NCI-H1048 (cell line): ENCODE measurements at regions not wholly inside any gene's neighbourhood (a gene's known extent, or its start where the extent isn't known, plus 50 kb on each side); places are given as distances from the start of the nearest gene placed in this dataset.
"Not testable (repeated sequence)": the region's sequence is repeated elsewhere in the genome, so short reads cannot be mapped to it uniquely, and the experiment has no call there.

Experiments used
- DNase-seq: peaks from one replicate; lab custom pipeline; 2025; lab: John Stamatoyannopoulos, UW

DNA sequence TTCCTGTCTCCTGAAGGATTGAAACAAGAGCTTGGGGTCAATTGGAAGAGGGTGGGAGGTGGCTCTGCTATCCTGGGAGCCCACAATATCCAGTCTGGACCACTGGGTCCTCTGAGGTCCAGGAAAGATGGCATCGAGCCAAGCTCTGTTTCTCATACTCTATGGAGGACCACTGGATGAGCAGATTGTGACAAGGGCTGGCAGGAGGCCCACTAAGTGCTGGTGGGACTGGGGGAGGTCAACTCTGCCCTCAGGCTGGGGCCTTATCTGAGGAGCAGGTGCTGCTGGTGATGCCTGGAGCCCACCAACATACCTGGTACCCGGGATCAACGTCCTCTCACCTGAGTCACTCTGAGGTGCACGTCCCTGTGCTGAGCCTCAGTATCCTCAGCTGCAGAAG lies 142.4 kb downstream of the NDUFA10 start:
- DNase-seq, result no peak

DNA sequence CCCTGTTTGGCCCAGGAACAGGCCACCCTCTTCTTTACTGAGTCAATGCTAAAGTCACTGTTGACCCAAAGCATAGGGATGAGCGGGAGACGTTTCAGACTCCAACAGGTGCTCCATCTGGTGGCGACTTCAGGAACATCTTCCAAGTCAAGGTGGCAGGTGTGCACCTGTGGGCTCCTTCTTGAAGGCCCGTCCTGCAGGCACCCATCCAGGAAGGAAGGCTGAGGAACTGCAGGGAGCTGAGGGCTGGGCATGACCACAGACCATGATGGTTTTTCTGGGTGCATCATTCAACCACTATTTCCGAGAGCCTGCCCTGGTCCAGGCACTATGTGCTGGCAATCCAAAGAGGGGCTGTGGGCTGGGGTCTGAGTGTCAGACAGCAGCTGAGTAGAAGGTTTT lies 142.8 kb downstream of the NDUFA10 start:
- peak; percentile 8 for DNase-seq

DNA sequence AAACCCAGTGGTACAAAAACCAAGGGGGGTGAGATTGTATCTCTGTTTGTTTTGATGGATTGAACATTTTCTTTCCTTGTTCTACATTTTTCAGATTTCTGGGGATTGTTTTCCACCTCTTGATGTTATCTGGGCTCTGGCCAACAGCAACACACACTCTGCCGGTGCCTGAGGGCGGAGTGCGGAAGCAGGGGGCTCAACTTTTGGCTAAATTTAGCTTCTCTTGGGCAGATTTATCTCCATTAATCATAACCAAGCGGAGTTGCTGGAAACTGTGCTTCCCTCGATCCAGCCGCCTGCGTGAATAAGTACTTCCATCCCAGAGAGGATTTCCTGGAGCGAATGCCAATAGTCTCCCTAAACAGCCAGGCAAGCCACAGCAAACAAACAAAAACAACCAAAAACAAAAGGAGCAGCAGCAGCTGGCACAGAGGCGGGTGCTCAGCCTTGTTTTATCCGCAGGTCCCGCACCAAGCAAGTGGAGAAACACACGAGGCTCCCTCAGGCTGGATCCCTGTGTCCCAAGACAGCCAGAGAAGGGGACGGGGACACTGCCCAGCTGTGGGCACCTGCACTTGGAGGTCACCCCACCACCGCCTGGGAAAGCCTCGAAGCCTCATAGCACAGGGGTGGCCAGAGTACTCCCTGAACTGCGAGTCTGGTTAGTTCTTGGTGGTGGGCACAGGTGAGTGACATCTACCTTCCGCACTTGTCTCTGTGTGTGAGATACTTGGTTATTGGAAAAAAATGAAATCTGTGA lies 143.4 kb downstream of the NDUFA10 start:
- no peak for DNase-seq

DNA sequence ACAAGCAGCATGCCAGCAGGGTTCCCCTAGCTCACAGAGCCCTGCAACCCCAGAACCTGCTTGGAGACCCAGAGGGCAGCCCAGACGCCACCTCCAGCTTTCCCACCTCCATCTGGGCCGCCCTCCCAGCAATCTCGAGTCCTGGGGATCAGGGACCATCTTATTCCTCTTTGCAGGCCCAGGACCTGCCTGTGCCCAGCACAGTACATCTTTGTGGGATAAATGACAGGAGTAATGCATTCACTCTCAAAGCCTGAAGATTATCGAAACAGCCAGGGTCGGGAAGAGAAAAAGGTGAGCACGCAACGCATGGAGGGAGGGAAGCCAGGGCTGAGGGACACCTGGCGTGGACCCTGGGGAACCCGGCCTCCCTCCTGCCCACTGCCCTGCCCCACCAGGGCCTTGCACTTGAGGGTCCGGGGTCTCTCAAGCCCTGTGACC lies 144.1 kb downstream of the NDUFA10 start:
- no peak for DNase-seq

DNA sequence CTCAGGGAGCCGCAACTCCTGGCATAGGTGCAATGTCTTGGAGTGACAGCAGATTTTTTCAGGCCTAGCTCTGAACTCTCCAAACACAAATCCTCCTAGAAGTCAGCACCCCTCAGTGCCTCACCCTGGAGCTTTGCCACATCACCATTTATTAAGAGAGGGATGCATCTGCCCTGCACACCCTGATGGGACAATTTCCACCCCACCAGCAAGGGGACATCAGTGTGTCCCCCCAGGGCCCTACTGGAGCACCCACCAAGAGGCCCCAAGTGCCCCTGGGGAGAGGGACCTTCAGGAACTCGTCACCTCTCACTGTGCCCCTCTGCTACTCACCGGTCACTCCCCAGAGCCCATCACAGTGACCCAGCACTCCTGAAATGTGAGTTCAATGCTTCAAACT lies 144.7 kb downstream of the NDUFA10 start:
- no peak for DNase-seq

DNA sequence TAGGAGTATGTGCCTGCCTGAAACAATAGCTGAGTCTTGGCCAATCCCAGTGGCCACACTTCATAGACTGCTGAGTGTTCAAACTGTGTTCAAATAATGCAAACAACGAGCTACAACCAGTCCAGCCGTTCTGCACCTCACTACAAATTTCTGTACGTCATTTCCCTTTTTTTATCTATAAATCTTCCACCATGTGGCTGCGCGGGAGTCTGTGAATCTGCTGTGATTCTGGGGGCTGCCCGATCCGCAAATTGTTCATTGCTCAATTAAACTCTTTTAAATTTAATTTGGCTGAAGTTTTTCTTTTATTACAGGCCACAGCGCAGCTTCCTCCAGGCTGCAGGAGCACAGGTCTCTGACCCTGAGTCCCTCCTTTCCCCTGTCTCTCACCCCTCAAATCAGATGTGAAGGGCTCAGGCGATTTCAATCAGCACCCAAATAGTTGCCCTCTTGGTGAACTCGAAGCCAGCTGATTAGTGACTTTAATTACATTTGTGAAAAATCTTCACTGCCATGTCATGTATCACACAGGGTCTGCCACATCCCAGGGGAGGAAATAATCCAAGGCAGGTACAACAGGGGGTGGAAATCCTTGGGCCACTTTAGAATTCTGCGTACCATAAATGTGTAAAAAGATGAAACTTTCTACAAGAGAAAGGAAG lies 145.6 kb downstream of the NDUFA10 start:
- DNase-seq, result no peak

DNA sequence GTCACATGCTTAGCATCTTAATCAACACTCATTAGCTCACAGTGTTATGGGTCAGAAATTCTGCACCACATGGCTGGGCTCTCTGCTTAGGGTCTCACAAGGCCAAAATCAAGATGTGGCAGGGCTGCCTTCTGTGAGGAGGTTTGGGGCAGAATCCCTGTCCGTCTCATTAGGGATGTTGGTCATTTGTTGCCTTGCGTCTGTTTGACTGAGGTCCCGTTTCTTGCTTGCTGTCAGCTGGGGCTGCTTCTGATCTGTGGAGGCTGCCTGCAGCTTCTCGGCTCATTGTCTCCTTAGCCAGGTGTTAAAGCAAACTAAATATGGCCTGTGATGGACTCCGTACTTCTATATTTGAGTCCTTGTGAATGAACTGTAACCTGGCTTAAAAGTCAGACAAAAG lies 146.5 kb downstream of the NDUFA10 start:
- no peak for DNase-seq

DNA sequence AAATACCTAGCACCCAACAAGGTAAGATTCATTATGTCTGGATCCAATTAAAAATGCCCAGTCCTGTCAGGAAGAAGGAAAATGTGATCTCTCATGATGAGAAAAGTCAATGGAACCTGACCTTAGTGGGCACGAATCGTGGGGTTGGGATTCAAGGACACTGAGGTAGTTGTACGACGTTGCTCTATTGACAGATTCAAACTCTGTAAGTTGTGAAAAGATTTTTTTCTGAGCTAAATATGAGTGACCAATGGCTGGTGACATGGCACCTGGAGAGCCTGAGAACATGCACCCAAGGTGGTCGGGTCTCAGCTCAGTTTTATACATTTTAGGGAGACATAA lies 148.2 kb downstream of the NDUFA10 start:
- DNase-seq, result no peak

DNA sequence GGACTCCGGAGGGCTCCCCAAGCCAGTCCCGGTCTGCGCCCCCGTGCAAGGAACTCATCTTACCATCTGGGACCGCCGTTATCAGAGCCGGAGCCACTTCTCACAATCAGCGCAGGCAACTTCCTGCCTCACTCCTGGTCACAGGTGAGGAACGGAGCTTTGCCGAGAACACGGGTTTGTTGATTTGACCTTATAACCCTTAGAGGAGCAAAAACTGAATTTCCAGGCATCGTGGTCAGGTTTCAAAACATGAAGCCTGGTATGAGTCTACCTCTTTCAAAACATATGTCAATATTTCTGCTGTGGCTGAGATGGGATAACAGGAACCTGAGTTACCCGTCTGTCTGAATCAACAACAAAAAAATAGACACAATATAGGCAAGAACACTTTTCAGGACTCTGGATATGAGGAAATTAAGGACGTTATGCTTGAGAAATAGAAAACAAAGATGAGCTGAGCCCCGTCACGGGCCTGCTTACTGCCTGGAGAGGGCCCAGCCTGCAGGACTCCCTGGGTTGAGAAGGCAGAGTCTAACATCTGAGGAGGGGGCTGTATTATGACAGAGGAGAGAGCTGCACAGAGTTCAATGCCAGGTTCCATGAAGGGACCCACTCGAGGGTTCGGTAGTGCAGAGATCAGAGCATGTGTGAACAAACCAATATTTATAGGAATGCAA lies 148.7 kb downstream of the NDUFA10 start:
- DNase-seq, result no peak

DNA sequence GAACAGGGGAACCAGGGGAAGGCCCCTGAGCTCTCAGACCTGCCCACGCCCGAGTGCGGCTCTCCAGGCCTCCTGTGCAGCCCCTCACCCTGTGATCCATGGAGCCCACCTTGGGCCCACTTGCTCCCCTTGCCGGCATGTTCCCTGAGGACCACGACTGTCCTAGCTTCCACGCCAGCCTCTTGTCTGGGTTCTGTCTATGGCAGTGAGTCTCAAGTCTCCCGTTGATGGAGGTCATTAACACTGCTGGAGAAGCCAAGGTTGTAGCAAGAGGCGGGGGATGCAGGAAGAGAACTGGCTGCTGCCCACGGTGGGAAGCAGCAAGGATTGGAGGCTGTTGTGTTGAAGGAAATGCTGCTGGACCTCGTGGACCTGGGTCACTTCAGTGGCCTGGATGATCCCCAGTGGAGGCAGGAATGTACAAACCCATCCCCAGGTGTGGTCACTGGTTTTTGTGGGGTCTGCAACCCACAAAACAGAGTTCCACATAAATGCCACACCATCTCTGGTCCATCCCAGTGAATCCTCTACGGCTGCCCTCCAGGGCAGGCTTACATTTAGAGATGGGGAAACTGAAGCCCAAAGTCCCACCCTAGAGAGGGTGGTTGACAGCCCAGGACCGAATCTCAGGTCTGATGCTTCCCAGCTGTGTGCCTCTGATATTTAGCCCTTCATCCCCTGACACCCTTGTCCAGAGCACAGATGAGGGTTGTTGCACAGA lies 150.3 kb downstream of the NDUFA10 start:
- no peak for DNase-seq

DNA sequence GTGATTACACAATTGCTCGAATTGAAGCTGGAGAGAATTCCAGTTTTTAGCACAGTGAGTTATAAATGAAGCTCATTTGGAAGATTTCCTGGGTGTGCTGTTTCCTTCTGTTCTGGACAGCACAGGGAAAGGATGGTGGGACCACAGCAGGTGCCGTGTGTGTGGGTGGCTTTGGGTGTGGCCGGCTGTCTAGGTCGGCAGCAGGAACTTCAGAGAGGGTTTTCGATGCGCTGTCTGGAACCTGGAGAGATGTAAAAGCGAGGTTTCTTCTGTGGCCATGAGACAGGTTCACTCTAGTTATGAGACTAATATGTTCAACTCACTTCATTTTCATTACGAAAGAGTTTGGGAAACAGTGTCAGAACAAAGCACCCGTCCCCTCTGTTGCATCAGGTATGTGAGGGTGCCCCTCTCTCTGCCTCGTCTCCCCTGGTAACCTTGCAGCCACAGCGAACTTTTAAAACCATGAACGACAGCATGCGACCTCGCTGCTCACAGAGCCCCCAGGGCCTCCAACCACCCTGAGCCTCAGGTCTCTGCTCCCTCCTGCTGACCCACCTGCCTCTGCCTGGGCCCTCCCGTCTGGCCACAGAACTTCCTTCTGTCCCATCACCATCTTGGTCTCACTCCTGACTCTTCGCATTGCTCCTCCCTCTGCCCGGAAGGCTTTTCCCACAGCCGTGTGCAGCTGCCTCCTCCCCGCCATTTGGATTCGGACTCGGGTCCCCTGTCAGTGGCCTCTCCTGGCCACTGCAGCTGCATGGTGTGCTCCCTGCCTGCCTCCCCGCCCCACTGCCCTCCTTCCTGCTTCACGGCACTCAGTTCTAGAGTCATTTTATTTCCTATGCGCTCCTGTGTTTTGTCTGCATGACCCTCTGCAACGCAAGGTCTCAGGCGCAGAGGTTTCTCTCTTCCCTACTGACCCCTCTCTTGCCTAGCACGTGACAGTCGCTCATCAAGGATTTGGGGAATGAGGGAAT lies 151.2 kb downstream of the NDUFA10 start:
- no peak for DNase-seq

DNA sequence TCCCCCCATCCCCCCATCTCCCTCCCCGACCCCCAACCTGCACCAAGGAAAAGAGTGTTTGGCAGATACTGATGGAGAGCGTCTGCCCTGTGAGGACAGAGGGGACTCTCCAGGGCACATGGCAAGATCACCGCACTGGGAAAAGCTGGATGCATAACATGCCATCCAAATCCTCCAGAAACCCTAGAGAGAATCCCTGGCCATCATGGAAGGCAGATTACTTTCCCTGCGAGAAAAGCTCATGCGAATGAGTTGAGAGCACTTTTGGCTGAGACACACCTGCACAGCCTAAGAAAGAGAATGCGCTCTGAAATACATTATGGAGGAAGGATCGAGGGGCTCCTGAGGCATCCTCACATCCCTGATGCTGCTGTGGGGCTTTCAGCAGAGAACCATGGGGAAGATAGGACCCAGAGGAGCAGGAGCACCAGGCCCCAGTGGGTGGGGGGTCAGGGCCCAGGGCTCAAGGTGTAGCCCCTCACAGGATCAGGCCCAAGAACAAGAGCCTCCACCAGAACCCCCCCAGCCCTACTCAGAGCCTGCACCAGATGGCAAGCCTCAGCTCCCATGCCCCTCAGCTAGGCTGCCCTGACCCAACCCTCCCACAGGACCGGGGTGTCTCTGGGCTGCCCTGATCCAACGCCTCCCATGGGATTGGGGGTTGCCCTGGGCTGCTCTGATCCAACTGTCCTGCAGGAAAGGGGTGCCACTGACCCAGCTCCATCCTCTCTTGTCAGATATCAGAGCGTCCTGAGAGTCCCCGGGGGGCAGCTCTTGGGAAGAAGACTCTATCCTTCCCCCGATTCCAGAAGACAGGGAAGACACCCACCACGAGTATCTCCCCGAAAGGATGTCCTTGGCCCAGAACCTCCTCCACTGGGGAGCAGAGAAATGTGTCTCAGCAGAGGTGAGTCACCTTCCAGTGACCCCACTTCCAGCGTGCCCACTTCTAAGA lies 153.4 kb downstream of the NDUFA10 start:
- no peak for DNase-seq

DNA sequence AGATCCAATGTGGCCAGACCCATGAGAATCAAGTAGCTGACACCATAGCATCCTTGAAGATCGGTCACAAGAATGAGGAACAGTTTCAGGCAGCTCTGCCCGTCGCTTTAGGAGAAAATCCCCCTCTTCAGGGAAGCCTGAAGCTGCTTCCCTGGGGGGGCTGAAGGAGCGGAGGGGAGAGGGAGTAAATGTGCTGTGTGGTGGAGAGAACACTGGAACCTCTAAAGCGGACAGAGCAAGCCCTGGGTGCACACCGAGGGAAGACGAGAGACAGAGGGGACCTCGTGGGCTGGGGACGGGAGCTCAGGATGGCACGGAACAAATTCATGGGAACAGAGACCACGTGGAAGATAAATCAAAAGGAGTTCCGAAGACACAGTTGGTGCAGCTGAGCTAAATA lies 154.3 kb downstream of the NDUFA10 start:
- no peak for DNase-seq

DNA sequence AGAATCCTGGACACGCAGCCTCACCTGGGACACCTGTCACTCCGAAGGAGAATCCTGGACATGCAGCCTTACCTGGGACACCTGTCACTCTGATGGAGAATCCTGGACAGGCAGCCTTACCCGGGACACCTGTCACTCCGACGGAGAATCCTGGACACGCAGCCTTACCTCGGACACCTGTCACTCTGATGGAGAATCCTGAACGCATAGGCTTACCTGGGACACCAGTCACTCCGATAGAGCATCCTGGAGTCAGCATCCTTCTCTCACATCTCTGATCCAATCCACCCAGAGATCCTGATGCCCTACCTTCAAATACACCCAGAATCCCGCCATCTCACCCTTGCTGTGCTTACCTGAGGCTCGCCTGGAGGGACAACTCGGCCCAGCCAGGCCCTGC lies 154.9 kb downstream of the NDUFA10 start:
- no peak for DNase-seq

DNA sequence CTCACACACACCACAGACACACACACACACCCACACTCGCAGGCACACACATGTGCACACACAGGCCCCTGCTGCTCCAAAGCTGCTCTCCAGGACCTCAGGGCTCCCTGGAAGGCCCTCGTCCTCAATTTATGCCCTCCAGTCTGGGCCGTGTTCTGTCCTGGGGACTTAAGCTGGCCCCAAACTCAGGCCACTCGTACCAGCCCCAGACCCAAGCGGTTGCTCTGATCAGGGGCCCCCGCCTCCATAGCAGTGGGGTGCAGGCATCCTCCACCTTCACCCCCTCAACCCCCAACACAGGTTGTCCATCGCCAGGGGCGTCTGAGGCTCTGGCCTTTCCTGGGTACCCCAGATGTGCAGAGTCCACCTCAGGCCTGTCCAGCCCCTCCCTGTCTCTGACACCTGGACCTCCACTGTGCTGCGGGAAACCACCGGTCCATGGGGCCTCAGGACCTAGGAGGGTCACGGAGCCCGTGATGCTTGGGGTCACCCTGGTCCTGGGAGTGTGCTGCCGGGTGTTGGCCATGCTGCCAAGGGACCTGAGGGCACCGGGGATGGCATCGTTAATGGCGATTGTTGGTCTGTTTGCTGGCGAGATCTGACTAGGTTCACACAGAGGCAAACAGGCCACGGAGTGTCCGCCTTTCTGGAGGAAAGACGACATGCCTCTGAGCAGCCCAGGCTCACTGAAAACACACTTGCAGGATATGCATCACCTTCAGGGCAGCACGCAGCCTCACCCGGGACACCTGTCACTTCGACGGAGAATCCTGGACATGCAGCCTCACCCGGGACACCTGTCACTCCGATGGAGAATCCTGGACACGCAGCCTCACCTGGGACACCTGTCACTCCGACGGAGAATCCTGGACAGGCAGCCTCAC lies 155.6 kb downstream of the NDUFA10 start:
- DNase-seq, result no peak

DNA sequence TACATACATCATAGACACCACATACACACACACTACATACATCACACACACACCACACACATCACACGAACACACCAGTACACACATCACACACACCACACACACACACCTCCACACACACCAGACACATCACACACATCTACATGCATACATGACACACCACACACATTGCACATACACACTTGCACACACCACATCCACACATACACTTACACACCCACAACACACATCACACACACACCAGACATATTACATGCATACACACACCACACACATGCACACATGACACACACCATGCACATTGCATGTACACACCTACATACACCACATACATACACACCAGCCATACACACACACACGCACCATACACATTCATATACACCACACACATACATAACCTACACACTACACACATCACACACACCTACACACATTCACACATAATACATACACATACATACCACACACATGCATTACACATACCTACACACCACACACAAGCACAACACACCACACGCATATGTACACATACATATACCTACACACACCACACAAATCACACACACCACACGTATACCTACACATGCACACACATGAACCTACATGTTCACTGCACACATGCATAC lies 156.5 kb downstream of the NDUFA10 start:
- DNase-seq, result no peak

DNA sequence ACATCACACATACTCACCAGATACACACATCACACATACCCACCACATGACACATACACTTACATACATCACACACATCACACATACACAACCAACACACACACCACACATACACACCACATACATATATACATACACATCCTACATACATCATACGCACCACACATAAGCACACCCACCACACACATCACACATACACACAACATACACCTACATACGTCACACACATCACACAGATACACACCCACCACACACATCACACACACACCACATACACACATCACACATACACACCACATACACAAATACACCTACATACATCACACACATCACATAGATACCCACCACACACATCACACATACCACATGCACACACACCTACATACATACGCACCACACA lies 158.4 kb downstream of the NDUFA10 start:
- no peak for DNase-seq

DNA sequence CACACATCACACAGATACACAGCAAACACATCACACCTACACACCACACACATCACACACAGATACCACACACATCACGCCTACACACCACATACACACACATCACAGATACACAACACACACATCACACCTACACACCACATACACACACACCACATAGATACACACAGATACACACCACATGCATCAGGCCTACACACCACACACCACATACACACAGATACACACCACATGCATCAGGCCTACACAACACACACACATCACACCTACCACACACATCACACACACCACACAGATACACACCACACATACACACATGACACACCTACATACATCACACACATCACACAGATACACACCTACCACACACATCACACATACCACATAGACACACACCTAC lies 158.8 kb downstream of the NDUFA10 start:
- DNase-seq, result no peak

DNA sequence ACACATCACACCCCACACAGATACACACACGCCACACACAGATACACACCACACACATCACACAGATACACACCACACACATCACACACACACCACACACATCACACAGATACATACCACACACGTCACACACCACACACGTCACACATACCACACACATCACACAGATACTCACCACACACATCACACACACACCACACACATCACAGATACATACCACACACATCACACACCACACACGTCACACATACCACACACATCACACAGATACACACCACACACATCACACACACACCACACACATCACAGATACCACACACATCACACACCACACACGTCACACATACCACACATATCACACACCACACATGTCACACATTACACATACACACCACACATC lies 159.3 kb downstream of the NDUFA10 start:
- not testable (repeated sequence) for DNase-seq
